ENCODE measurements at regions not wholly inside any gene's neighbourhood (a gene's known extent, or its start where the extent isn't known, plus 50 kb on each side); places are given as distances from the start of the nearest gene placed in this dataset.

DNA sequence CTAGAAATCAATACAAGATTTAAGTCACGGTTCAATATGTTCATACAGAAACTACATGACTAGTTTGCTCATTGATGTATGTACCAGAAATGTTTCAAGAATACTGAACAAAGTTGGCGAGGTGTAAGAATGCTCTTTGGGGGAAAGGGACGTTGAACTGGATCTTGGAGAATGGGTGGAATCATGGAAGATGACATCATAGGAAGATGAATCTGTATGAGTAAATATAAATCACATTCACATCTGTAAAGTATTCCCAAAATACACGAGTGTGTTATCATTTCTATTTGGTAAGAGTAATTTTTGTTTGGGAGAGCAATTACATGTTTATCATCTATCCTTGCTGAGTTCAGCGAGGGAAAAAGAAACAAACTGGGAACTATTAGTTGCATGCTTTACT lies 162.2 kb upstream of the TMTC1 start:
- ChIA-PET CTCF (no interaction called here), POLR2A (no interaction called here)
- Mint-ChIP-seq H3K4me3 (no peak overlapping the region), H3K27ac (no peak overlapping the region), H3K4me1 (no peaks in the 10 kb centered on the region), H3K36me3 (no peaks in the 10 kb centered on the region), H3K27me3 (no peaks in the 10 kb centered on the region), H3K9me3 (peaks cover 0 to 12% (median 3%) of the 10 kb centered on the region in 3 donors)
- no peak overlapping the region for H3K4me3 ChIP-seq (ENCODE audit: control insufficient read depth in 1 of 2, extremely low read depth in 1 of 2, low read length in 1 of 2)
- H3K27ac ChIP-seq (ENCODE audit: low read length): no peak overlapping the region
- no peaks in the 10 kb centered on the region for H3K27me3 ChIP-seq (replicated peaks in 1 of 2; ENCODE audit: control insufficient read depth in 2 of 2, extremely low read depth in 1 of 2, insufficient read depth in 2 of 2, low read length in 1 of 2)
- no peaks in the 10 kb centered on the region for H3K36me3 ChIP-seq (ENCODE audit: control insufficient read depth in 2 of 2, extremely low read depth in 1 of 2, insufficient read depth in 1 of 2, low read length in 1 of 2)
- ATAC-seq (replicated peaks in 1 of 4) (no peak), DNase-seq (no peak)
- H3K9me3 ChIP-seq: no peaks in the 10 kb centered on the region
- H3K4me1 ChIP-seq (ENCODE audit: control insufficient read depth in 1 of 2, extremely low read depth in 1 of 2, insufficient read depth in 2 of 2, low read length in 2 of 2): no peaks in the 10 kb centered on the region
- no CpG with 5 or more reads among the region's 5 CpGs for WGBS (ENCODE audit: insufficient coverage)

DNA sequence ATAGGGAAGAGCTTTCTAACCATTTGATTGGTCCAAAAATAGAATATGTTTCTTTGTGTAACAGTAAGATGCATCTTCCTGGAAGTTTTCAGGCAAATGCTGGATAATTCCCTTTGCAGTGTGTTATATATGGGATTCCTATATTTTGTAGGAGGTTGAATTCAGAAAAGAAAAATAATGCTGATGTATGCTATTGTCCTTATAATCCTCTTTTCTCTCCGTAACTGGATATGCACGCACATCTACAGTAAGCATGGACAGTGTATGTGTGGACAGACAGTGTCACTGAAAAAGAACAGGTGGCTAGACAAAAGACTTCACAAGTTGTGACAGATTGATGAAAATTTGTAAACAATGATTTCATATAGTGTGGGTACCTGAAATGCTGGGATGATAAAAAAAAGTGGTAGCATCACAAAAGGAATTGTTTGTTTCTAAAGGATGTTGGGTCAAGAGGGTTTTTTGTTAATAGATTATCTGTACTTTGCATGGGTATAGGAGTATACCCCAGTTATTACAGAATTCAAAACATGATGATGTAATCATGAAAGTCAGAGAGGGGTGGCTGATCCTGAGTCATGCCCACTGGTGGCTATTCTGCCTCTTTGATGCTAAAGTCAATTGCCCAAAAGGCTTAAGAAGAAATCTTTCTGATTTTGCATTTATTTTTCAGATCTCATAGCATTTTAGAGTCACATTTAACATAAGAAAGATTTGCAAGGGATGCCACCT lies 160.7 kb upstream of the TMTC1 start:
- Histone ChIP-seq H3K27ac (ENCODE audit: low read length) (no peak overlapping the region), H3K27me3 (replicated peaks in 1 of 2; ENCODE audit: control insufficient read depth in 2 of 2, extremely low read depth in 1 of 2, insufficient read depth in 2 of 2, low read length in 1 of 2) (no peaks in the 10 kb centered on the region), H3K9me3 (no peaks in the 10 kb centered on the region), H3K36me3 (ENCODE audit: control insufficient read depth in 2 of 2, extremely low read depth in 1 of 2, insufficient read depth in 1 of 2, low read length in 1 of 2) (no peaks in the 10 kb centered on the region), H3K4me3 (ENCODE audit: control insufficient read depth in 1 of 2, extremely low read depth in 1 of 2, low read length in 1 of 2) (no peak overlapping the region), H3K4me1 (ENCODE audit: control insufficient read depth in 1 of 2, extremely low read depth in 1 of 2, insufficient read depth in 2 of 2, low read length in 2 of 2) (no peaks in the 10 kb centered on the region)
- 100% methylated on average over 1 of the region's 2 CpGs for WGBS (ENCODE audit: insufficient coverage)
- POLR2A ChIA-PET: no interaction called here
- Mint-ChIP-seq H3K4me1 (no peaks in the 10 kb centered on the region), H3K27ac (no peak overlapping the region), H3K27me3 (no peaks in the 10 kb centered on the region), H3K9me3 (peaks cover 0 to 8% (median 7%) of the 10 kb centered on the region in 3 donors), H3K36me3 (no peaks in the 10 kb centered on the region), H3K4me3 (no peak overlapping the region)
- no peak for DNase-seq
- CTCF ChIA-PET: no interaction called here
- ATAC-seq (replicated peaks in 1 of 4): no peak

DNA sequence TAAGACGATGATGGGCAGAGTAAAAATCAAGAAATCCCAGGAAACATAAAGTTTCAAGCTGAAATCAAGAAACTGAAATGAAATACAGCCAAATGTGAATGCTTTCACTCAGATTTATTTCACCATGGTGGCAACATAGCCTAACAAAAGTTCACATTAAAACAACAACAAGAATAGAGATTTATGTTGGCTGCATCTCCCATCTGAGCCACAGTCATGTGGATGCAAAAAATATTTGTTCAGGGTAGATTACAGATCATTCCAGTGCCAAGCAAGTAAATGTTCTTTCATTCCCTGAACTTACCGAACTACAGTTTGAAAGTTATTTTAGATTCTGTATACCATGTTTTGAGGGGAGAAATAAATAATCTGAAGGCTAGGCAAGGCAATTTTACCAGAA lies 159.9 kb upstream of the TMTC1 start:
- ChIA-PET CTCF (no interaction called here), POLR2A (no interaction called here)
- no peaks in the 10 kb centered on the region for H3K4me1 Mint-ChIP-seq
- Histone ChIP-seq H3K36me3 (ENCODE audit: control insufficient read depth in 2 of 2, extremely low read depth in 1 of 2, insufficient read depth in 1 of 2, low read length in 1 of 2) (no peaks in the 10 kb centered on the region), H3K9me3 (no peaks in the 10 kb centered on the region), H3K4me3 (ENCODE audit: control insufficient read depth in 1 of 2, extremely low read depth in 1 of 2, low read length in 1 of 2) (no peak overlapping the region), H3K27ac (ENCODE audit: low read length) (no peak overlapping the region), H3K4me1 (ENCODE audit: control insufficient read depth in 1 of 2, extremely low read depth in 1 of 2, insufficient read depth in 2 of 2, low read length in 2 of 2) (no peaks in the 10 kb centered on the region), H3K27me3 (replicated peaks in 1 of 2; ENCODE audit: control insufficient read depth in 2 of 2, extremely low read depth in 1 of 2, insufficient read depth in 2 of 2, low read length in 1 of 2) (no peaks in the 10 kb centered on the region)
- H3K27me3 Mint-ChIP-seq: no peaks in the 10 kb centered on the region
- no peak for DNase-seq
- no peaks in the 10 kb centered on the region for H3K36me3 Mint-ChIP-seq
- no peak for ATAC-seq (replicated peaks in 1 of 4)
- peaks cover 2 to 8% (median 7%) of the 10 kb centered on the region in 3 donors for H3K9me3 Mint-ChIP-seq
- no peak overlapping the region for H3K27ac Mint-ChIP-seq
- no peak overlapping the region for H3K4me3 Mint-ChIP-seq
- no CpG with 5 or more reads among the region's 2 CpGs for WGBS (ENCODE audit: insufficient coverage)

DNA sequence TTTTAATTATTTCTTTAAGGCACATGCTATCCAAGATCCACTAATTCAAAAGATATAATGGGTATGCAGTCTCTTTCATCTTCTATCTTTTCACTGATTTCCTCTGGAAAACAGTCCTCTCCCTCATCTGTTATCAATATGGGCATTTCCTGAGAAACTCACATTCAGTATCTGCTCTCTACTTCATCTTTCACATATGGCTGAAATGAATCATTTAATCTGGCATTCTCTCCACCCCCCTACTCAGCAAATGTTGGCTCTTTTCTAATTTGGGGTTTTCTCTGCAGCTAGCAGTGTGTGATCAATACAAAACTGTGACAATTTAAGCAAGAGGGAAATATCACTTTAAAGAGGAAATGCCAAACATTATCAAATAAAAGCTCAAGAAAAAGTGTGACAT lies 157.1 kb upstream of the TMTC1 start:
- H3K36me3 Mint-ChIP-seq: no peaks in the 10 kb centered on the region
- no peaks in the 10 kb centered on the region for H3K27me3 Mint-ChIP-seq
- no peaks in the 10 kb centered on the region for H3K9me3 ChIP-seq
- H3K36me3 ChIP-seq (ENCODE audit: control insufficient read depth in 2 of 2, extremely low read depth in 1 of 2, insufficient read depth in 1 of 2, low read length in 1 of 2): no peaks in the 10 kb centered on the region
- no peak overlapping the region for H3K27ac Mint-ChIP-seq
- ATAC-seq (replicated peaks in 1 of 4) (no peak), DNase-seq (no peak)
- no peak overlapping the region for H3K4me3 ChIP-seq (ENCODE audit: control insufficient read depth in 1 of 2, extremely low read depth in 1 of 2, low read length in 1 of 2)
- H3K27ac ChIP-seq (ENCODE audit: low read length): no peak overlapping the region
- ChIA-PET POLR2A (interaction anchor here in 1 of 2 donors (0.6 kb wide), 1 partner anchor 79 kb away, joined by 3 read pairs; no protein-coding TSS in a partner anchor), CTCF (no interaction called here)
- H3K4me1 Mint-ChIP-seq: no peaks in the 10 kb centered on the region
- no peaks in the 10 kb centered on the region for H3K4me1 ChIP-seq (ENCODE audit: control insufficient read depth in 1 of 2, extremely low read depth in 1 of 2, insufficient read depth in 2 of 2, low read length in 2 of 2)
- no peak overlapping the region for H3K4me3 Mint-ChIP-seq
- peaks cover 2 to 8% (median 3%) of the 10 kb centered on the region in 3 donors for H3K9me3 Mint-ChIP-seq
- no peaks in the 10 kb centered on the region for H3K27me3 ChIP-seq (replicated peaks in 1 of 2; ENCODE audit: control insufficient read depth in 2 of 2, extremely low read depth in 1 of 2, insufficient read depth in 2 of 2, low read length in 1 of 2)

DNA sequence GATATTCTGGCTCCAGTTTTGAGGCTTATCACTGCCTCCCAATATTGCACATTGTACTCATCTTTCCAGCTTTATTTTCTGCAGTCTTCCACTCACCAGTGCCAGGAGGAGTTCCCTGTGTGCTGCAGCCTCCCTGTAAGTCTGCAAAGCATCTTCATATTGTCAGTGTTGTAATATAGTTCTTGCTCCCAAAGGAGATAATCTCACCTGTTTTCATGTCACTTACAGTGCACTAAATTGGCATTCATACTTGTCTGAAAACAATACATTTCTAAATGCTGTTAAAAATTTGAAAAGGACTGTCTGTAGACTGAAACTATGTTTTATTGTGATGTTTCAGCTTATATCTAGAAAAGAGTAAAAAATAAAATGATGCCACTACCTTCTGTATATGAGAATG lies 146.8 kb upstream of the TMTC1 start:
- H3K9me3 ChIP-seq: no peaks in the 10 kb centered on the region
- ATAC-seq (replicated peaks in 1 of 4) (no peak), DNase-seq (no peak)
- peaks cover 0 to 8% (median 3%) of the 10 kb centered on the region in 3 donors for H3K9me3 Mint-ChIP-seq
- ChIA-PET POLR2A (no interaction called here), CTCF (no interaction called here)
- H3K27ac Mint-ChIP-seq: no peak overlapping the region
- H3K27ac ChIP-seq (ENCODE audit: low read length): no peak overlapping the region
- no peaks in the 10 kb centered on the region for H3K27me3 ChIP-seq (replicated peaks in 1 of 2; ENCODE audit: control insufficient read depth in 2 of 2, extremely low read depth in 1 of 2, insufficient read depth in 2 of 2, low read length in 1 of 2)
- H3K4me3 ChIP-seq (ENCODE audit: control insufficient read depth in 1 of 2, extremely low read depth in 1 of 2, low read length in 1 of 2): no peak overlapping the region
- H3K4me1 Mint-ChIP-seq: no peaks in the 10 kb centered on the region
- no peak overlapping the region for H3K4me3 Mint-ChIP-seq
- H3K27me3 Mint-ChIP-seq: no peaks in the 10 kb centered on the region
- no peaks in the 10 kb centered on the region for H3K36me3 Mint-ChIP-seq
- H3K4me1 ChIP-seq (ENCODE audit: control insufficient read depth in 1 of 2, extremely low read depth in 1 of 2, insufficient read depth in 2 of 2, low read length in 2 of 2): no peaks in the 10 kb centered on the region
- H3K36me3 ChIP-seq (ENCODE audit: control insufficient read depth in 2 of 2, extremely low read depth in 1 of 2, insufficient read depth in 1 of 2, low read length in 1 of 2): no peaks in the 10 kb centered on the region

DNA sequence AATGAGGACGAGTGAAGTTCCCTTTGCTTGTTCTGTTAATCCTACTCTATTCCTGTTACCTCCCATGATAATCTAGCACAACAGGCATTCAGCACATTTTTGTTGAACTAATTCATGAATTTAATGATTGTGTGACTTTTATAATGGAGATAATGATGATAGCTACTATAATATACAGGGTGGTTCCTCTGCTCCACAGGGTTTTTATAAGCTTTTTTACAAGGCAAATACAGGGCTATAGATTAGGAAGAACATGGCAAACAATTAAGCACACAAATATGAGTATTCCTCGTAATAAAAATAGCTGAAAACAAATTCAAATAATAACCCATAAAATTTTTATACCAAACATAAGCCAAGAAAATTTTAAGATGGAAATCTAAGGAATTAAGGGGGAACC lies 145.6 kb upstream of the TMTC1 start:
- Histone ChIP-seq H3K27ac (ENCODE audit: low read length) (no peak overlapping the region), H3K36me3 (ENCODE audit: control insufficient read depth in 2 of 2, extremely low read depth in 1 of 2, insufficient read depth in 1 of 2, low read length in 1 of 2) (no peaks in the 10 kb centered on the region), H3K4me3 (ENCODE audit: control insufficient read depth in 1 of 2, extremely low read depth in 1 of 2, low read length in 1 of 2) (no peak overlapping the region), H3K9me3 (no peaks in the 10 kb centered on the region), H3K27me3 (replicated peaks in 1 of 2; ENCODE audit: control insufficient read depth in 2 of 2, extremely low read depth in 1 of 2, insufficient read depth in 2 of 2, low read length in 1 of 2) (no peaks in the 10 kb centered on the region), H3K4me1 (ENCODE audit: control insufficient read depth in 1 of 2, extremely low read depth in 1 of 2, insufficient read depth in 2 of 2, low read length in 2 of 2) (no peaks in the 10 kb centered on the region)
- no CpG with 5 or more reads among the region's 2 CpGs for WGBS (ENCODE audit: insufficient coverage)
- CTCF ChIA-PET: no interaction called here
- Mint-ChIP-seq H3K4me1 (no peaks in the 10 kb centered on the region), H3K27ac (no peak overlapping the region), H3K4me3 (no peak overlapping the region), H3K36me3 (no peaks in the 10 kb centered on the region), H3K9me3 (peaks cover 0 to 4% (median under 1%) of the 10 kb centered on the region in 3 donors), H3K27me3 (no peaks in the 10 kb centered on the region)
- no peak for DNase-seq
- ATAC-seq (replicated peaks in 1 of 4): no peak
- POLR2A ChIA-PET: no interaction called here

DNA sequence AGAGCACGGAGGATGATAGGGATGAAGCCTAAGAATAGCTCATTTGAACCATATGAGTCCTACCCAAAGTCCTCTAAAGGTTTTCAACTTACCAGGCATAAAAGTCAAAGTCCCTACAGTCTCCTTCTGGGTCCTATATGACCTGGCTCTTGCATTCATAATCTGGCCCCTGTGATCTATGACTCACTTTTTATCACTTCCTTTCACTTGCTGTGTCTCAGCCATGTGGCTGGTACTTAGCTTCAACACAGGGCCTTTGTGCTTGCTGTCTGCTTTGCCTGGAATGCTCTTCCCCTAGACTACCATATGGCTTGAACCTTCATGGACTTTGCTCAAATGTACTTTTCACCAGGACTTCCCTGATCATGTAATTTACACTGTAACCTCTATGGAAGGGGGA lies 137.6 kb upstream of the TMTC1 start:
- DNase-seq (no peak), ATAC-seq (replicated peaks in 1 of 4) (no peak)
- H3K4me1 Mint-ChIP-seq: no peaks in the 10 kb centered on the region
- no peaks in the 10 kb centered on the region for H3K9me3 ChIP-seq
- H3K27ac ChIP-seq (ENCODE audit: low read length): no peak overlapping the region
- H3K4me1 ChIP-seq (ENCODE audit: control insufficient read depth in 1 of 2, extremely low read depth in 1 of 2, insufficient read depth in 2 of 2, low read length in 2 of 2): no peaks in the 10 kb centered on the region
- POLR2A ChIA-PET: no interaction called here
- CTCF ChIA-PET: no interaction called here
- H3K36me3 Mint-ChIP-seq: no peaks in the 10 kb centered on the region
- H3K4me3 ChIP-seq (ENCODE audit: control insufficient read depth in 1 of 2, extremely low read depth in 1 of 2, low read length in 1 of 2): no peak overlapping the region
- no CpG with 5 or more reads among the region's 1 CpG for WGBS (ENCODE audit: insufficient coverage)
- H3K27me3 ChIP-seq (replicated peaks in 1 of 2; ENCODE audit: control insufficient read depth in 2 of 2, extremely low read depth in 1 of 2, insufficient read depth in 2 of 2, low read length in 1 of 2): no peaks in the 10 kb centered on the region
- no peaks in the 10 kb centered on the region for H3K36me3 ChIP-seq (ENCODE audit: control insufficient read depth in 2 of 2, extremely low read depth in 1 of 2, insufficient read depth in 1 of 2, low read length in 1 of 2)
- H3K9me3 Mint-ChIP-seq: peaks cover 0 to 15% (median 5%) of the 10 kb centered on the region in 3 donors
- no peaks in the 10 kb centered on the region for H3K27me3 Mint-ChIP-seq
- H3K27ac Mint-ChIP-seq: no peak overlapping the region
- no peak overlapping the region for H3K4me3 Mint-ChIP-seq

Data from T-cell (primary cell).